Activated naive CD4-positive, alpha-beta T cell treated with anti-CD3 and anti-CD28 coated beads, Interleukin-2, amount 50 U/mL, for 16 hours (primary cell): ENCODE measurements at regions not wholly inside any gene's neighbourhood (a gene's known extent, or its start where the extent isn't known, plus 50 kb on each side); places are given as distances from the start of the nearest gene placed in this dataset.

Experiments
- DNase-seq: peaks from one replicate; pipeline ENCODE4 v3.0.0-alpha.2; 2020

GRCh38 chr11:127902382-127902781 is 685.0 kb downstream of the ETS1 start:
- no peak for DNase-seq

GRCh38 chr11:127898422-127899365 is 688.7 kb downstream of the ETS1 start:
- no peak for DNase-seq

GRCh38 chr11:127895776-127896175 is 691.6 kb downstream of the ETS1 start:
- no peak for DNase-seq

- no peak for DNase-seq
These were observed 693.0 kb downstream of the ETS1 start for GRCh38 chr11:127894316-127894715.

- DNase-seq, result no peak
These were observed 697.2 kb downstream of the ETS1 start for GRCh38 chr11:127890030-127890615.

GRCh38 chr11:127888386-127888785 is 699.0 kb downstream of the ETS1 start:
- no peak for DNase-seq

GRCh38 chr11:127875131-127875530 is 712.2 kb downstream of the ETS1 start:
- DNase-seq, result no peak

- no peak for DNase-seq
These were observed 713.9 kb downstream of the ETS1 start for GRCh38 chr11:127873478-127873877.

GRCh38 chr11:127866109-127866508 is 721.2 kb downstream of the ETS1 start:
- DNase-seq, result no peak

- DNase-seq, result no peak
These were observed 722.5 kb downstream of the ETS1 start for GRCh38 chr11:127864861-127865260.

- no peak for DNase-seq
These were observed 725.0 kb downstream of the ETS1 start for GRCh38 chr11:127862406-127862805.

GRCh38 chr11:127859941-127860354 is 727.4 kb downstream of the ETS1 start:
- no peak for DNase-seq

- no peak for DNase-seq
These were observed 742.5 kb downstream of the ETS1 start for GRCh38 chr11:127844876-127845275.

- peak; percentile 60 for DNase-seq
These were observed 743.6 kb downstream of the ETS1 start for GRCh38 chr11:127843483-127844396.

GRCh38 chr11:127825183-127825582 is 762.2 kb downstream of the ETS1 start:
- DNase-seq, result no peak

GRCh38 chr11:127818625-127819024 is 768.7 kb downstream of the ETS1 start:
- DNase-seq, result no peak

GRCh38 chr11:127816962-127817361 is 770.4 kb downstream of the ETS1 start:
- no peak for DNase-seq

GRCh38 chr11:127815331-127815730 is 772.0 kb downstream of the ETS1 start:
- no peak for DNase-seq

- DNase-seq, result no peak
These were observed 780.9 kb downstream of the ETS1 start for GRCh38 chr11:127806501-127806900.

GRCh38 chr11:127805771-127806170 is 781.6 kb downstream of the ETS1 start:
- DNase-seq, result no peak

- no peak for DNase-seq
These were observed 782.5 kb downstream of the ETS1 start for GRCh38 chr11:127804747-127805400.

GRCh38 chr11:127803755-127804154 is 783.6 kb downstream of the ETS1 start:
- no peak for DNase-seq
